DND-41 (cell line): ENCODE measurements at regions not wholly inside any gene's neighbourhood (a gene's known extent, or its start where the extent isn't known, plus 50 kb on each side); places are given as distances from the start of the nearest gene placed in this dataset.

Experiments
- CTCF ChIP-seq: IDR thresholded peaks from 2 replicates; pipeline ENCODE4 v1.5.1; 2012; ENCODE audit warnings: borderline replicate concordance, low read length, moderate library complexity, mild to moderate bottlenecking; ENCODE audit not compliant: poor library complexity, severe bottlenecking; ENCODE audit errors: extremely low read depth
- EZH2 ChIP-seq: IDR thresholded peaks from 3 replicates; pipeline ENCODE4 v1.6.1; 2012; ENCODE audit warnings: borderline replicate concordance, low read depth, mild to moderate bottlenecking, moderate library complexity, low read length, inconsistent platforms; ENCODE audit not compliant: severe bottlenecking

DNA sequence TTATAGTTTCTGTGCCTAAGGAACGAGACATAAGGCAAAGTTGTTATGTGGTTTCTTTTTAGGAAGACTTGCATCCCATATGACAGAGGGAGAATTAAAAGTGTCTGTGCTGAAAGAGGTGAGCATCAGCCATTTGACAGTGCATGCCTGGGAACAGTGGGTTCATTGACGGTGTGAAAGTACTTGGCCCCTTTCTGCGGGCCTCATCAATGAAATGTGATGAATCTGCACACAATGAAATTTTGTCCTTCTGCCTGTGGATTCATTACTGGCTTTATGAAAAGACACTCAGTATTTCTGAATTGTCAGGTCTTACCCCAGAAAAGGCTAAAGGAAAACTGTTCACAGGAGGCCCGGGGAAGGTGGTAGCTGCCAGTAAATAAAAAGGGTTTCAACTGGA is 295.8 kb downstream of the FOXO1 start:
- no peak for TF ChIP-seq EZH2
- TF ChIP-seq CTCF = no peak
